Glutamatergic neuron (in vitro differentiated cells): ENCODE measurements at regions not wholly inside any gene's neighbourhood (a gene's known extent, or its start where the extent isn't known, plus 50 kb on each side); places are given as distances from the start of the nearest gene placed in this dataset.
"Not testable (repeated sequence)": the region's sequence is repeated elsewhere in the genome, so short reads cannot be mapped to it uniquely, and the experiment has no call there.

Experiments
- DNase-seq: peaks from one replicate; pipeline ENCODE4 v3.0.0; 2022
- H3K27ac Mint-ChIP-seq: one replicate; pipeline ENCODE4 v1.8.0; 2020; ENCODE audit warnings: mild to moderate bottlenecking, mixed read lengths, inconsistent platforms; ENCODE audit not compliant: unreplicated experiment
- H3K27me3 Mint-ChIP-seq: one replicate; pipeline ENCODE4 v1.8.0; 2020; ENCODE audit warnings: mild to moderate bottlenecking, moderate library complexity, mixed read lengths, inconsistent platforms; ENCODE audit not compliant: unreplicated experiment
- H3K36me3 Mint-ChIP-seq: one replicate; pipeline ENCODE4 v1.8.0; 2020; ENCODE audit warnings: mild to moderate bottlenecking, mixed read lengths, inconsistent platforms; ENCODE audit not compliant: unreplicated experiment
- H3K4me1 Mint-ChIP-seq: one replicate; pipeline ENCODE4 v1.8.0; 2020; ENCODE audit warnings: mild to moderate bottlenecking, low read depth, mixed read lengths, inconsistent platforms; ENCODE audit not compliant: unreplicated experiment
- H3K4me3 Mint-ChIP-seq: one replicate; pipeline ENCODE4 v1.8.0; 2020; ENCODE audit warnings: mild to moderate bottlenecking, mixed read lengths, inconsistent platforms; ENCODE audit not compliant: unreplicated experiment
- H3K9me3 Mint-ChIP-seq: one replicate; pipeline ENCODE4 v1.8.0; 2020; ENCODE audit warnings: mild to moderate bottlenecking, moderate library complexity, mixed read lengths, inconsistent platforms; ENCODE audit not compliant: unreplicated experiment
- CTCF ChIP-seq: fragments of 200-600 bp; sonication (generic); IDR thresholded peaks from one replicate; pipeline ENCODE4 v1.5.0; 2021; ENCODE audit not compliant: partially characterized antibody, unreplicated experiment

- H3K4me3 Mint-ChIP-seq: no peak overlapping the region
- no peaks in the 10 kb centered on the region for H3K9me3 Mint-ChIP-seq
- no peak overlapping the region for H3K27ac Mint-ChIP-seq
- H3K4me1 Mint-ChIP-seq: no peaks in the 10 kb centered on the region
- no peaks in the 10 kb centered on the region for H3K36me3 Mint-ChIP-seq
- no peaks in the 10 kb centered on the region for H3K27me3 Mint-ChIP-seq
- TF ChIP-seq CTCF: no peak
- DNase-seq: no peak
Measured at GRCh38 chr16:65254144-65254543, 132.3 kb upstream of the CDH11 start.

- Mint-ChIP-seq H3K4me1 (no peaks in the 10 kb centered on the region), H3K27me3 (no peaks in the 10 kb centered on the region), H3K27ac (no peak overlapping the region), H3K36me3 (no peaks in the 10 kb centered on the region), H3K9me3 (no peaks in the 10 kb centered on the region), H3K4me3 (no peak overlapping the region)
- no peak for TF ChIP-seq CTCF
- no peak for DNase-seq
Measured at GRCh38 chr16:65249768-65250167, 127.9 kb upstream of the CDH11 start.

- Mint-ChIP-seq H3K36me3 (no peaks in the 10 kb centered on the region), H3K27me3 (no peaks in the 10 kb centered on the region), H3K9me3 (no peaks in the 10 kb centered on the region), H3K27ac (no peak overlapping the region), H3K4me3 (no peak overlapping the region), H3K4me1 (no peaks in the 10 kb centered on the region)
- DNase-seq: no peak
- no peak for TF ChIP-seq CTCF
Measured at GRCh38 chr16:65244787-65245186, 122.9 kb upstream of the CDH11 start.

- no peaks in the 10 kb centered on the region for H3K9me3 Mint-ChIP-seq
- H3K36me3 Mint-ChIP-seq: no peaks in the 10 kb centered on the region
- no peak for DNase-seq
- H3K27me3 Mint-ChIP-seq: peaks cover 17% of the 10 kb centered on the region
- H3K4me1 Mint-ChIP-seq: no peaks in the 10 kb centered on the region
- TF ChIP-seq CTCF: no peak
- H3K4me3 Mint-ChIP-seq: no peak overlapping the region
- no peak overlapping the region for H3K27ac Mint-ChIP-seq
Measured at GRCh38 chr16:65235339-65236177, 113.7 kb upstream of the CDH11 start.

GRCh38 chr16:65234721-65235320 is 113.0 kb upstream of the CDH11 start:
- not testable (repeated sequence) for H3K4me3 Mint-ChIP-seq, H3K9me3 Mint-ChIP-seq, DNase-seq, H3K4me1 Mint-ChIP-seq, H3K36me3 Mint-ChIP-seq, H3K27ac Mint-ChIP-seq
- peaks cover 19% of the 10 kb centered on the region for H3K27me3 Mint-ChIP-seq
